Stimulated activated CD4-positive, alpha-beta T cell treated with anti-CD3 and anti-CD28 coated beads, Interleukin-2, amount 100 ng/mL, for 4 hours (primary cell): ENCODE measurements at regions not wholly inside any gene's neighbourhood (a gene's known extent, or its start where the extent isn't known, plus 50 kb on each side); places are given as distances from the start of the nearest gene placed in this dataset.

Experiments
- DNase-seq: peaks from one replicate; pipeline ENCODE4 v3.0.0-alpha.2; 2020; ENCODE audit warnings: low read depth

GRCh38 chr20:60480950-60481742, 522.9 kb downstream of the CDH26 start:
- no peak for DNase-seq

- no peak for DNase-seq
Observed at GRCh38 chr20:60481743-60482133, 523.5 kb downstream of the CDH26 start.

- DNase-seq = no peak
Observed at GRCh38 chr20:60482221-60483008, 524.2 kb downstream of the CDH26 start.

- no peak for DNase-seq
Observed at GRCh38 chr20:60483371-60483770, 525.1 kb downstream of the CDH26 start.

- no peak for DNase-seq
Observed at GRCh38 chr20:60484316-60484715, 526.1 kb downstream of the CDH26 start.

GRCh38 chr20:60485012-60485760, 527.0 kb downstream of the CDH26 start:
- no peak for DNase-seq

GRCh38 chr20:60486315-60486714, 528.1 kb downstream of the CDH26 start:
- no peak for DNase-seq

GRCh38 chr20:60486937-60487336, 528.7 kb downstream of the CDH26 start:
- no peak for DNase-seq

GRCh38 chr20:60490217-60491050, 532.2 kb downstream of the CDH26 start:
- no peak for DNase-seq

- DNase-seq = no peak
Observed at GRCh38 chr20:60491051-60491581, 532.9 kb downstream of the CDH26 start.

GRCh38 chr20:60494476-60494875, 536.3 kb downstream of the CDH26 start:
- DNase-seq = no peak

- no peak for DNase-seq
Observed at GRCh38 chr20:60497298-60498035, 539.2 kb downstream of the CDH26 start.

- no peak for DNase-seq
Observed at GRCh38 chr20:60500038-60500701, 541.9 kb downstream of the CDH26 start.

GRCh38 chr20:60501048-60501447, 542.8 kb downstream of the CDH26 start:
- no peak for DNase-seq

- no peak for DNase-seq
Observed at GRCh38 chr20:60502881-60503280, 544.7 kb downstream of the CDH26 start.

- DNase-seq = no peak
Observed at GRCh38 chr20:60505423-60505822, 547.2 kb downstream of the CDH26 start.

GRCh38 chr20:60506061-60506460, 547.8 kb downstream of the CDH26 start:
- DNase-seq = no peak

- no peak for DNase-seq
Observed at GRCh38 chr20:60507087-60507694, 549.0 kb downstream of the CDH26 start.

- no peak for DNase-seq
Observed at GRCh38 chr20:60509407-60509806, 551.2 kb downstream of the CDH26 start.

GRCh38 chr20:60510356-60510755, 552.1 kb downstream of the CDH26 start:
- DNase-seq = no peak
